ENCODE measurements at regions not wholly inside any gene's neighbourhood (a gene's known extent, or its start where the extent isn't known, plus 50 kb on each side); places are given as distances from the start of the nearest gene placed in this dataset.

GRCh38 chr20:60211618-60212463 lies 253.6 kb downstream of the CDH26 start:
- TF ChIP-seq POLR2A (IDR thresholded peaks at IDR 0.05) (no peak), EP300 (IDR thresholded peaks at IDR 0.05) (no peak), CTCF (IDR thresholded peaks at IDR 0.05) (no peak)
